ENCODE measurements at regions not wholly inside any gene's neighbourhood (a gene's known extent, or its start where the extent isn't known, plus 50 kb on each side); places are given as distances from the start of the nearest gene placed in this dataset.

- DNase-seq = no peak
These were observed 60.8 kb upstream of the GPR158 start for GRCh38 chr10:25114036-25114411.

GRCh38 chr10:25117757-25118156 is 57.0 kb upstream of the GPR158 start:
- DNase-seq = no peak

- no peak for DNase-seq
These were observed 54.6 kb upstream of the GPR158 start for GRCh38 chr10:25120188-25120587.

Data from activated CD4-positive, CD25-positive, alpha-beta regulatory T cell treated with anti-CD3 and anti-CD28 coated beads, Interleukin-2, amount 50 U/mL, for 72 hours (primary cell).